Astrocyte (in vitro differentiated cells and primary cell): ENCODE measurements at regions not wholly inside any gene's neighbourhood (a gene's known extent, or its start where the extent isn't known, plus 50 kb on each side); places are given as distances from the start of the nearest gene placed in this dataset.

Source experiments
- DNase-seq: peaks from one replicate; pipeline ENCODE4 v3.0.0-alpha.2; 2010; ENCODE audit warnings: low read depth
- FAIRE-seq: peaks from 2 replicates; lab custom pipeline; 2011; peaks lifted over from hg19 to GRCh38; lab: Jason Lieb, UNC
- H2AFZ ChIP-seq: 2 replicates; pipeline ENCODE4 v1.6.0; 2012; ENCODE audit warnings: low read depth, low read length, inconsistent platforms
- H3K27ac ChIP-seq: 2 replicates; pipeline ENCODE4 v1.5.1; 2011; ENCODE audit warnings: low read depth, low read length, inconsistent platforms
- H3K27me3 ChIP-seq: 2 replicates; pipeline ENCODE4 v1.6.0; 2011; ENCODE audit warnings: low read length, inconsistent platforms; ENCODE audit not compliant: insufficient read depth
- H3K36me3 ChIP-seq: 2 replicates; pipeline ENCODE4 v1.5.1; 2011; ENCODE audit warnings: low read length, inconsistent platforms; ENCODE audit not compliant: insufficient read depth
- H3K4me1 ChIP-seq: 2 replicates; pipeline ENCODE4 v1.5.1; 2011; ENCODE audit warnings: low read length, inconsistent platforms; ENCODE audit not compliant: insufficient read depth
- H3K4me2 ChIP-seq: 2 replicates; pipeline ENCODE4 v1.6.0; 2012; ENCODE audit warnings: low read length, inconsistent platforms
- H3K4me3 ChIP-seq: 2 replicates; pipeline ENCODE4 v1.5.1; 2011; ENCODE audit warnings: low read depth, mild to moderate bottlenecking, low read length, inconsistent platforms; ENCODE audit not compliant: insufficient read depth
- H3K79me2 ChIP-seq: 2 replicates; pipeline ENCODE4 v1.6.0; 2012; ENCODE audit warnings: mild to moderate bottlenecking, low read length, inconsistent platforms; ENCODE audit not compliant: insufficient read depth
- H3K9ac ChIP-seq: 2 replicates; pipeline ENCODE4 v1.6.0; 2012; ENCODE audit warnings: mild to moderate bottlenecking, low read length, inconsistent platforms
- H3K9me3 ChIP-seq: 2 replicates; pipeline ENCODE4 v1.5.1; 2012; ENCODE audit warnings: low read depth, mild to moderate bottlenecking, low read length, inconsistent platforms; ENCODE audit not compliant: insufficient read depth
- H4K20me1 ChIP-seq: 2 replicates; pipeline ENCODE4 v1.6.0; 2012; ENCODE audit warnings: low read length, inconsistent platforms; ENCODE audit not compliant: insufficient read depth
- H3K27ac Mint-ChIP-seq: one replicate; pipeline ENCODE4 v1.8.0; 2021; ENCODE audit warnings: mild to moderate bottlenecking, mixed read lengths; ENCODE audit not compliant: unreplicated experiment
- H3K27me3 Mint-ChIP-seq: one replicate; pipeline ENCODE4 v1.8.0; 2021; ENCODE audit warnings: low read depth, mixed read lengths; ENCODE audit not compliant: unreplicated experiment
- H3K36me3 Mint-ChIP-seq: one replicate; pipeline ENCODE4 v1.8.0; 2021; ENCODE audit warnings: low read depth, mixed read lengths; ENCODE audit not compliant: unreplicated experiment
- H3K4me1 Mint-ChIP-seq: one replicate; pipeline ENCODE4 v1.8.0; 2021; ENCODE audit warnings: low read depth, mixed read lengths; ENCODE audit not compliant: unreplicated experiment
- H3K4me3 Mint-ChIP-seq: one replicate; pipeline ENCODE4 v1.8.0; 2021; ENCODE audit warnings: mild to moderate bottlenecking, moderate library complexity, mixed read lengths; ENCODE audit not compliant: unreplicated experiment
- H3K9me3 Mint-ChIP-seq: one replicate; pipeline ENCODE4 v1.8.0; 2021; ENCODE audit warnings: mild to moderate bottlenecking, mixed read lengths; ENCODE audit not compliant: unreplicated experiment
- EZH2 ChIP-seq: IDR thresholded peaks from 2 replicates; pipeline ENCODE4 v1.6.1; 2012; ENCODE audit warnings: mild to moderate bottlenecking, low read length, inconsistent platforms; ENCODE audit not compliant: insufficient read depth
- TF ChIP-seq, protein P1 (sequence below): IDR thresholded peaks from 2 replicates; pipeline ENCODE4 v1.5.1; 2011; ENCODE audit warnings: low read depth, mild to moderate bottlenecking, inconsistent platforms, low read length, moderate library complexity; ENCODE audit not compliant: insufficient read depth

GRCh38 chr5:125222597-125223240 lies 476.3 kb upstream of the ZNF608 start:
- Histone ChIP-seq H3K27ac (no peak overlapping the region), H3K4me3 (no peak overlapping the region), H3K36me3 (no peaks in the 10 kb centered on the region), H3K9me3 (no peaks in the 10 kb centered on the region), H3K4me2 (no peak overlapping the region), H4K20me1 (no peaks in the 10 kb centered on the region), H3K79me2 (no peaks in the 10 kb centered on the region), H3K27me3 (no peaks in the 10 kb centered on the region), H3K9ac (no peak overlapping the region), H2AFZ (no peak overlapping the region), H3K4me1 (peaks cover 4% of the 10 kb centered on the region)
- peaks cover 3% of the 10 kb centered on the region for H3K4me1 Mint-ChIP-seq
- FAIRE-seq (no peak), DNase-seq (no peak)
- H3K9me3 Mint-ChIP-seq, result no peaks in the 10 kb centered on the region
- H3K27me3 Mint-ChIP-seq, result no peaks in the 10 kb centered on the region
- TF ChIP-seq, protein P1, sequence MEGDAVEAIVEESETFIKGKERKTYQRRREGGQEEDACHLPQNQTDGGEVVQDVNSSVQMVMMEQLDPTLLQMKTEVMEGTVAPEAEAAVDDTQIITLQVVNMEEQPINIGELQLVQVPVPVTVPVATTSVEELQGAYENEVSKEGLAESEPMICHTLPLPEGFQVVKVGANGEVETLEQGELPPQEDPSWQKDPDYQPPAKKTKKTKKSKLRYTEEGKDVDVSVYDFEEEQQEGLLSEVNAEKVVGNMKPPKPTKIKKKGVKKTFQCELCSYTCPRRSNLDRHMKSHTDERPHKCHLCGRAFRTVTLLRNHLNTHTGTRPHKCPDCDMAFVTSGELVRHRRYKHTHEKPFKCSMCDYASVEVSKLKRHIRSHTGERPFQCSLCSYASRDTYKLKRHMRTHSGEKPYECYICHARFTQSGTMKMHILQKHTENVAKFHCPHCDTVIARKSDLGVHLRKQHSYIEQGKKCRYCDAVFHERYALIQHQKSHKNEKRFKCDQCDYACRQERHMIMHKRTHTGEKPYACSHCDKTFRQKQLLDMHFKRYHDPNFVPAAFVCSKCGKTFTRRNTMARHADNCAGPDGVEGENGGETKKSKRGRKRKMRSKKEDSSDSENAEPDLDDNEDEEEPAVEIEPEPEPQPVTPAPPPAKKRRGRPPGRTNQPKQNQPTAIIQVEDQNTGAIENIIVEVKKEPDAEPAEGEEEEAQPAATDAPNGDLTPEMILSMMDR, result no peak
- H3K27ac Mint-ChIP-seq, result no peak overlapping the region
- H3K4me3 Mint-ChIP-seq, result no peak overlapping the region
- no peaks in the 10 kb centered on the region for H3K36me3 Mint-ChIP-seq

DNA sequence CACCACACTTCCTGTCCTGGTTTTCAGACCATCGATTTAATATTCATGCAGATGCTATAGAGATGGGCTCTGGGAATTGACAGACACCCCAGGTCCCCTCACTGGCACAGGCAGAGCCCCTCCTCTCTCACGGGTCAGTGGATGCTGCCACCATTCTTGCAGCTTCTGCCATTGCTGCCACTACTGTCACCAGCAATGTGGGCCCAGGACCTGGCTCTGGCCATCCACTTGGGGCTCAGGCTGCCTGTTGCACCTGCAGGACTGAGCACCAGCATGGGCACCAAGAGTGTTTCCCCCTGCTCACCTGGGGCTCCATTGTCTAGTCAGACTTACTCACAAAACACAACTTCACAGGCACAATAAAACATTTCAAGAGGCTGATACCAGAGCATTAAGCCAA lies 479.0 kb upstream of the ZNF608 start:
- Histone ChIP-seq H3K4me2 (no peak overlapping the region), H3K27me3 (no peaks in the 10 kb centered on the region), H3K4me3 (no peak overlapping the region), H3K27ac (no peak overlapping the region), H4K20me1 (no peaks in the 10 kb centered on the region), H2AFZ (no peak overlapping the region), H3K79me2 (no peaks in the 10 kb centered on the region), H3K4me1 (peaks cover 4% of the 10 kb centered on the region), H3K9ac (no peak overlapping the region), H3K36me3 (no peaks in the 10 kb centered on the region), H3K9me3 (no peaks in the 10 kb centered on the region)
- Mint-ChIP-seq H3K9me3 (no peaks in the 10 kb centered on the region), H3K27me3 (no peaks in the 10 kb centered on the region), H3K27ac (no peak overlapping the region), H3K4me1 (peaks cover 7% of the 10 kb centered on the region), H3K36me3 (no peaks in the 10 kb centered on the region), H3K4me3 (no peak overlapping the region)
- FAIRE-seq (no peak), DNase-seq (no peak)
- no peak for TF ChIP-seq EZH2
- TF ChIP-seq, protein P1, result no peak

GRCh38 chr5:125226825-125227224 lies 480.4 kb upstream of the ZNF608 start:
- Histone ChIP-seq H3K9me3 (no peaks in the 10 kb centered on the region), H4K20me1 (no peaks in the 10 kb centered on the region), H3K4me1 (peaks cover 4% of the 10 kb centered on the region), H3K79me2 (no peaks in the 10 kb centered on the region), H2AFZ (no peak overlapping the region), H3K27me3 (no peaks in the 10 kb centered on the region), H3K4me2 (no peak overlapping the region), H3K9ac (no peak overlapping the region), H3K27ac (no peak overlapping the region), H3K36me3 (no peaks in the 10 kb centered on the region), H3K4me3 (no peak overlapping the region)
- H3K27me3 Mint-ChIP-seq, result no peaks in the 10 kb centered on the region
- H3K4me3 Mint-ChIP-seq, result no peak overlapping the region
- no peak for FAIRE-seq
- H3K4me1 Mint-ChIP-seq, result peaks cover 7% of the 10 kb centered on the region
- no peaks in the 10 kb centered on the region for H3K9me3 Mint-ChIP-seq
- TF ChIP-seq, protein P1, result no peak
- no peak overlapping the region for H3K27ac Mint-ChIP-seq
- no peak for DNase-seq
- H3K36me3 Mint-ChIP-seq, result no peaks in the 10 kb centered on the region
